ENCODE measurements at regions not wholly inside any gene's neighbourhood (a gene's known extent, or its start where the extent isn't known, plus 50 kb on each side); places are given as distances from the start of the nearest gene placed in this dataset.
A peak's percentile ranks its signal among the peaks of the same experiment; 100 is the strongest.

DNA sequence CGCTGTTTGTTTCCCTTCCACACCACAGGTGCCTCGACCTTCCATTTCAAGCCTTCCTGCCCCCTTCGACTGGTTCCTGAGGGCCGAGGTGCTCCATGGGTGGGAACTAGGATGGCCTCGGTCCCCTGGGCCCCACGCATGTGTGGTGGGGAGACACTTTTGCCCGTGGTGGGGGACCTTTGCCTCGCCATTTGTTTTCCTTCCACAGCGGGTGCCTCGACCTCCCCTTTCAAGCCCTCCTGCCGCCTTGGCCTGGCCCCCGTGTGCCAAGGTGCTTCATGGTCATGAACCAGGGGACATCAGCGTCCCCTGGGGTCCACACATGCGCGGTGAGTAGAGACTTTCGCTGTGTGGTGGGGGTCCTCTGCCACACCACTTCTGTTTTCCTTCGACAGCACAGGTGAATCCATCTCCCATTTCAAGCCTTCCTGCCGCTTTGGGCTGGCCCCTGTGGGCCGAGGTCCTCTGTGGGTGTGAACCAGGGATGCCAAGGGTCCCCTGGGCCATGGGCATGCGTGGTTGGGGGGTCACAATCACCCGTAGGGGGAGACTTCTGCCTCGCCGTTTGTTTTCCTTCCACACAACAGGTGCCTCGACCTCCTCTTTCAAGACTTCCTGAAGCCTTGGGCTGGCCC, 364.4 kb downstream of the ALG10 start:
- TF ChIP-seq POLR2AphosphoS5 (IDR thresholded peaks at IDR 0.05) = no peak
- TF ChIP-seq, protein P1, sequence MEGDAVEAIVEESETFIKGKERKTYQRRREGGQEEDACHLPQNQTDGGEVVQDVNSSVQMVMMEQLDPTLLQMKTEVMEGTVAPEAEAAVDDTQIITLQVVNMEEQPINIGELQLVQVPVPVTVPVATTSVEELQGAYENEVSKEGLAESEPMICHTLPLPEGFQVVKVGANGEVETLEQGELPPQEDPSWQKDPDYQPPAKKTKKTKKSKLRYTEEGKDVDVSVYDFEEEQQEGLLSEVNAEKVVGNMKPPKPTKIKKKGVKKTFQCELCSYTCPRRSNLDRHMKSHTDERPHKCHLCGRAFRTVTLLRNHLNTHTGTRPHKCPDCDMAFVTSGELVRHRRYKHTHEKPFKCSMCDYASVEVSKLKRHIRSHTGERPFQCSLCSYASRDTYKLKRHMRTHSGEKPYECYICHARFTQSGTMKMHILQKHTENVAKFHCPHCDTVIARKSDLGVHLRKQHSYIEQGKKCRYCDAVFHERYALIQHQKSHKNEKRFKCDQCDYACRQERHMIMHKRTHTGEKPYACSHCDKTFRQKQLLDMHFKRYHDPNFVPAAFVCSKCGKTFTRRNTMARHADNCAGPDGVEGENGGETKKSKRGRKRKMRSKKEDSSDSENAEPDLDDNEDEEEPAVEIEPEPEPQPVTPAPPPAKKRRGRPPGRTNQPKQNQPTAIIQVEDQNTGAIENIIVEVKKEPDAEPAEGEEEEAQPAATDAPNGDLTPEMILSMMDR (IDR thresholded peaks at IDR 0.05) = no peak
- TF ChIP-seq POLR2A (IDR thresholded peaks at IDR 0.05; ENCODE audit: low read depth) = no peak
- TF ChIP-seq EP300 (IDR thresholded peaks at IDR 0.05) = no peak
- 81% methylated on average over 16 of the region's 24 CpGs for WGBS
- no peak for DNase-seq (ENCODE audit: extremely low spot score)
- no peaks in the 10 kb centered on the region for H3K4me1 ChIP-seq
- intact Hi-C loops (cut with DNase I) = no loop called here
- H3K9me3 ChIP-seq = peaks cover 0 to 88% (median 15%) of the 10 kb centered on the region in 4 donors
- H3K27ac ChIP-seq (replicated peaks in 1 of 4) = no peak overlapping the region
- peaks cover 0 to 79% (median 0%) of the 10 kb centered on the region in 4 donors for H3K27me3 ChIP-seq
- H3K36me3 ChIP-seq = no peaks in the 10 kb centered on the region
- H3K4me3 ChIP-seq = no peak overlapping the region

DNA sequence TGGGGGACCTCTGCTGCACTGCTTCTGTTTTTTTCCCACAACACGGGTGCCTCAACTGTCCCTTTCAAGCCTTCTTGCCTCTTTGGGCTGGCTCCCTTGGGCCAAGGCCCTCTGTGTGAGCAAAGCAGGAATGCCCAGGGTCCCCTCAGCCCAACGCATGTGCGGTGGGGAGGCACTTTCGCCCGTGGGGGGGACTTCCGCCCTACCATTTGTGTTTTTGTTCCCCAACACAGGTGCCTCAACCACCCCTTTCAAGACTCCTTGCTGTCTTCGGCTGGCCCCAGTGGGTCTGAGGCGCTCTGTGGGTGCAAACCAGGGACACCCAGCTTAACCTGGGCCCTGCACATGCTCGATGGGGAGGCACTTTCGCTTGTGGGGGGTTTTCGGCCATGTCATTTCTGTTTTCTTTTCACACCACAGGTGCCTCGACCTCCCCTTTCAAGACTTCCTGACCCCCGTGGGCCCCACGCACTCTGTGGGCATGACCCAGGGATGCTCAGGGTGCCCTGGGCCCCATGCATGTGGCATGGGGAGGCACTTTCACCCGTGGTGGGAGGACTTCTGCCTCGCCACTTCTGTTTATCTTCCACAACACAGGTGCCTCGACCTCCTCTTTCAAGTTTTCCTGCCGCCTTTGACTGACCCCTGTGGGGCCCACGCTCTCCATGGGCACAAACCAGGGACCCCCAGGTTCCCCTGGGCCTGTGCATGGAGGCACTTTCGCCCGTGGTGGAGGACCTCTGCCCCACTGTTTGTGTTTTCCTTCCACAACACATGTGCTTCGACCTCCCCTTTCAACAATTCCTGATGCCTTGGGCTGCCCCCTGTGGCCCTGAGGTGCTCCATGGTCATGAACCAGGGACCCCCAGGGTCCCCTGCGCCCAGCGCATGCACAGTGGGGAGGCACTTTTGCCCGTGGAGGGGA, 365.7 kb downstream of the ALG10 start:
- peaks cover 0 to 88% (median 20%) of the 10 kb centered on the region in 4 donors for H3K9me3 ChIP-seq
- no peaks in the 10 kb centered on the region for H3K36me3 ChIP-seq
- H3K27me3 ChIP-seq = peaks cover 0 to 69% (median 0%) of the 10 kb centered on the region in 4 donors
- H3K27ac ChIP-seq (replicated peaks in 1 of 4) = no peak overlapping the region
- DNase-seq (ENCODE audit: extremely low spot score) = no peak
- intact Hi-C loops (cut with DNase I) = no loop called here
- H3K4me1 ChIP-seq = no peaks in the 10 kb centered on the region
- H3K4me3 ChIP-seq = no peak overlapping the region
- TF ChIP-seq, protein P1 (IDR thresholded peaks at IDR 0.05) = no peak
- TF ChIP-seq EP300 (IDR thresholded peaks at IDR 0.05) = no peak
- no peak for TF ChIP-seq POLR2A (IDR thresholded peaks at IDR 0.05; ENCODE audit: low read depth)
- TF ChIP-seq POLR2AphosphoS5 (IDR thresholded peaks at IDR 0.05) = no peak
- 80% methylated on average over 25 of the region's 25 CpGs for WGBS

DNA sequence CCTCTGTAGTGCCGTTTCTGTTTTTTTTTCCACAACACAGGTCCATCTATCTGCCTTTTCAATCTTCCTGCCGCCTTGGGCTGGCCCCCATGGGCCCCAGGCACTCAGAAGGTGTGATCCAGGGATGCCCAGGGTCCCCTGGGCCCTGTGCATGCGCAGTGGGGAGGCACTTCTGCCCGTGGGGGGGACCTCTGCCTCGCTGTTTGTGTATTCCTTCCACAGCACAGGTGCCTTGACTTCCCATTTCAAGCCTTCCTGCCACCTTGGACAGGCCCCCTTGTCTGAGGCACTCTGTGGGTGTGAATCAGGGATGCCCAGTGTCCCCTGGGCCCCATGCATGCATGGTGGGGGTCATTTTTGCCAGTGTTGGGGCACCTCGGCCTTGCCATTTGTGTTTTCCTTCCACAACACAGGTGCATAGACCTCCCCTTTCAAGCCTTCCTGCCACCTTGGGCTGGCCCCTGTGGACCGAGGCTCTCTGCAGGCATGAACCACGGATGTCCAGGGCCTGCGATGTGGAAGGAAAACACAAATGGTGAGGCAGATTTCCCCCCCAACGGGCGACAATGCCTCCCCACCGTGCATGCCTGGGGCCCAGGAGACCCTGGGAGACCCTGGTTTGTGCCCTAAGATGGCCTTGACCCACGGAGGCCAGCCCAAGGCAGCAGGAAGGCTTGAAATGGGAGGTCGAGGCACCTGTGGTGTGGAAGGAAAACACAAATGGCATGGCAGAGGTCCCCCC, 366.5 kb downstream of the ALG10 start:
- peaks cover 0 to 88% (median 16%) of the 10 kb centered on the region in 4 donors for H3K9me3 ChIP-seq
- 60% methylated on average over 12 of the region's 14 CpGs for WGBS
- H3K27me3 ChIP-seq = peaks cover 0 to 66% (median 0%) of the 10 kb centered on the region in 4 donors
- H3K4me1 ChIP-seq = no peaks in the 10 kb centered on the region
- TF ChIP-seq, protein P1 (IDR thresholded peaks at IDR 0.05) = no peak
- no peak for TF ChIP-seq POLR2AphosphoS5 (IDR thresholded peaks at IDR 0.05)
- TF ChIP-seq POLR2A (IDR thresholded peaks at IDR 0.05; ENCODE audit: low read depth) = no peak
- no peak for TF ChIP-seq EP300 (IDR thresholded peaks at IDR 0.05)
- no peak overlapping the region for H3K4me3 ChIP-seq
- H3K27ac ChIP-seq (replicated peaks in 1 of 4) = no peak overlapping the region
- no peaks in the 10 kb centered on the region for H3K36me3 ChIP-seq
- no peak for DNase-seq (ENCODE audit: extremely low spot score)
- intact Hi-C loops (cut with DNase I) = no loop called here

DNA sequence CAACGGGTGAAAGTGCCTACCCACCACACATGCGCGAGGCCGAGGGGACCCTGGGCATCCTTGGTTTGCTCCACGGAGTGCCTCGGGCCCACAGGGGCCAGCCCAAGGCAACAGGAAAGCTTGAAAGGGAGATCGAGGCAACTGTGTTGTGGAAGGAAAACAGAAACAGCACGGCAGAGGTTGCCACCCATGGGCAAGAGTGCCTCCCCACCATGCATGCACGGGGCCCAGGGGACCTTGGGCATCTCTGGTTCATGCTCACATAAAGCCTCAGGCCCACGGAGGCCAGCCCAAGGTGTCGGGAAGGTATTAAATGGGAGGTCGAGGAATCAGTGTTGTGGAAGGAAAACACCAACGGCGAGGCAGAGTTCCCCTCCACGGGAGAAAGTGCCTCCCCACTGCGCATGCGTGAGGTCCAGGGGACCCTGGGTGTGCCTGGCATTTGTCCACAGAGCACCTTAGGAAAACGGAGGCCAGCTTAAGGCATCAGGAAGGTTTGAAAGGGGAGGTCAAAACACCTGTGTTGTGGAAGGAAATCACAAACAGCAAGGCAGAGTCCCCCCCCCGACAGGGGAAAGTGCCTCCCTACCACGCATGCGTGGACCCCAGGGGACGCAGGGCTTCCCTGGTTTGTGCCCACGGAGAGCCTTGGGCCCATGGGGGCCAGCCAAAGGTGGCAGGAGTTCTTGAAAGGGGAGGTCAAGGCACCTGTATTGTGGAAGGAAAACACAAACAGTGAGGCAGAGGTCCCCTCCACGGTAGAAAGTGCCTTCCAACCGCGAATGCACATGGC, 367.3 kb downstream of the ALG10 start:
- no peak for TF ChIP-seq POLR2A (IDR thresholded peaks at IDR 0.05; ENCODE audit: low read depth)
- no peak for TF ChIP-seq EP300 (IDR thresholded peaks at IDR 0.05)
- TF ChIP-seq, protein P1 (IDR thresholded peaks at IDR 0.05) = no peak
- no peak for TF ChIP-seq POLR2AphosphoS5 (IDR thresholded peaks at IDR 0.05)
- 73% methylated on average over 26 of the region's 26 CpGs for WGBS
- peaks cover 0 to 61% (median 0%) of the 10 kb centered on the region in 4 donors for H3K27me3 ChIP-seq
- intact Hi-C loops (cut with DNase I) = no loop called here
- no peaks in the 10 kb centered on the region for H3K4me1 ChIP-seq
- DNase-seq (ENCODE audit: extremely low spot score) = peak; percentile 82
- H3K9me3 ChIP-seq = peaks cover 0 to 89% (median 17%) of the 10 kb centered on the region in 4 donors
- no peak overlapping the region for H3K27ac ChIP-seq (replicated peaks in 1 of 4)
- H3K4me3 ChIP-seq = no peak overlapping the region
- H3K36me3 ChIP-seq = no peaks in the 10 kb centered on the region
